ENCODE measurements at regions not wholly inside any gene's neighbourhood (a gene's known extent, or its start where the extent isn't known, plus 50 kb on each side); places are given as distances from the start of the nearest gene placed in this dataset.

DNA sequence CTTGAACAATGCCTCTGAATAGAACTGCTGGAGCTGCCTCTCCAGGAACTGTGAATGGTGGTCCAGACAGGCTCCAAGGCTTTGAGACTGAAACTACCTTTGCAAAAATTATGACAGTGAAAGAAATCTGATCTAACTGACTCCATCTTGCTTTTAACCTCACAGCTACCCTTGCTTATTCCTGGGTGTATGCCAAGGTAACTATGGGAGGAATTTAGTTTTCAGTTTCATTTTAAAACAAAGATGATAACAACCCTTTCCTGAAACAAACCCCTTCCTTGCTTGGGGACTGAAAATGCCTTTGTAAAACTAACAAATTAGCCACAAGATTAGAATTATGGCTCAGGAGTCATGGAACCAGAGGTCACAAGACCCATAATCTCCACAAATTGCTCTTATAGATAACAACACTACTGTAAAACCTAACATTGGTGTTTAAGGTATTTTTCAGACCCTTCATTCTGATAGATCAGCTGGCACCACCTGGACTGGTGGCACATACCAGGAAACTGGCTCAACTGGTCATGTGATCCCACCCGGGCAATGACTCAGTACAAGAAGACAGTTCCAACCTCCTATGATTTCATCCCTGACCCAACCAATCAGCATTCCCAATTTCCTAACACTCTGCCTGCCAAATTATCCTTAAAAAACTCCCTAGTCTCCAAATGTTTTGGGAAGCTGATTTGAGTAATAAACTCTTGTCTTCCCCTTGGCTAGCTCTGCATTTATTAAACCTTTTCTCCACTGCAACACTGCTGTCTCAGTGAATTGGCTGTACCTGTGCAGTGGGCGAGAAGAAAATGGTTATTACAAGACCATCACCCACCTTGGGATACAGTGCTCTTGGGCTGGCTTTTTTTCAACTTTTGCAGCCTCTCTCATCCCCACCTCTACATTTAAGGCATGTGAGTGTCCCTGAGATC lies 608.1 kb downstream of the TYW1 start:
- H2BK15ac ChIP-seq (ENCODE audit: low read depth, low read length): no peak overlapping the region
- H3K79me1 ChIP-seq (ENCODE audit: low read depth in 1 of 2, low read length in 2 of 2): no peaks in the 10 kb centered on the region
- ChIA-PET CTCF (no interaction called here), POLR2A (ENCODE audit: unreplicated experiment) (no interaction called here)
- intact Hi-C loops (cut with micrococcal nuclease) (no loop called here), dilution Hi-C loops (cut with HindIII; ENCODE audit: low sequenced_read_pairs, unreplicated experiment) (no loop called here), in situ Hi-C loops (cut with MboI; ENCODE audit: low sequenced_read_pairs) (no loop called here)
- no peak overlapping the region for H2AK9ac ChIP-seq (replicated peaks; ENCODE audit: low read depth, low read length, poor library complexity)
- no peak overlapping the region for H3K4ac ChIP-seq (ENCODE audit: low read depth, low read length)
- H4K91ac ChIP-seq (ENCODE audit: insufficient read depth, low read depth, low read length): no peak overlapping the region
- DNase-seq: no peak
- BruUV-seq (replicated peaks): no TSS peak
- H2BK20ac ChIP-seq (ENCODE audit: low read depth, low read length): no peak overlapping the region
- no peak overlapping the region for H2AFZ ChIP-seq (replicated peaks; ENCODE audit: low read length, poor library complexity)
- no peak overlapping the region for H3K14ac ChIP-seq (replicated peaks; ENCODE audit: low read depth, low read length)
- no peak overlapping the region for H3K56ac ChIP-seq (ENCODE audit: extremely low read depth, insufficient read depth, low read length)
- H2AK5ac ChIP-seq (ENCODE audit: low read depth, low read length): no peak overlapping the region
- no peaks in the 10 kb centered on the region for H3K36me3 ChIP-seq (ENCODE audit: control insufficient read depth, insufficient read depth, low read length)
- no peak overlapping the region for H4K5ac ChIP-seq (ENCODE audit: low read depth, low read length)
- no peak for ATAC-seq (ENCODE audit: low read depth)
- no peak overlapping the region for H3K23ac ChIP-seq (ENCODE audit: low read depth, low read length)
- no peaks in the 10 kb centered on the region for H3K27me3 ChIP-seq (ENCODE audit: control insufficient read depth, insufficient read depth, low read length)
- H3K9me1 ChIP-seq (ENCODE audit: insufficient read depth, low read length): no peaks in the 10 kb centered on the region
- H3K9me3 ChIP-seq (ENCODE audit: control insufficient read depth, insufficient read depth, low read length): peaks cover 10% of the 10 kb centered on the region
- H3K4me3 ChIP-seq (ENCODE audit: insufficient read depth, low read depth, low read length): no peak overlapping the region
- H4K8ac ChIP-seq (ENCODE audit: low read depth in 2 of 2, low read length in 2 of 2): no peak overlapping the region
- no peak overlapping the region for H2BK120ac ChIP-seq (ENCODE audit: low read depth, low read length)
- no peaks in the 10 kb centered on the region for H4K20me1 ChIP-seq (ENCODE audit: insufficient read depth, low read length)
- no peak overlapping the region for H3K27ac ChIP-seq (ENCODE audit: insufficient read depth, low read length)
- no peak overlapping the region for H2BK5ac ChIP-seq (ENCODE audit: low read depth, low read length, poor library complexity, severe bottlenecking)
- H3K4me1 ChIP-seq (ENCODE audit: control insufficient read depth, insufficient read depth, low read length): no peaks in the 10 kb centered on the region
- no peak for TF ChIP-seq NFE2L2 (IDR thresholded peaks at IDR 0.05; ENCODE audit: low read depth, low read length)
- no peak for TF ChIP-seq RFX5 (IDR thresholded peaks at IDR 0.05; ENCODE audit: low read depth, low read length)
- no peak for TF ChIP-seq MAFK (IDR thresholded peaks at IDR 0.05; ENCODE audit: low read depth, low read length)
- TF ChIP-seq POLR2A (IDR thresholded peaks at IDR 0.05; ENCODE audit: low read depth, low read length): no peak
- TF ChIP-seq BHLHE40 (IDR thresholded peaks at IDR 0.05; ENCODE audit: low read depth, low read length): no peak
- TF ChIP-seq MXI1 (IDR thresholded peaks at IDR 0.05; ENCODE audit: borderline replicate concordance, low read depth, low read length): no peak
- H3K4me2 ChIP-seq (ENCODE audit: low read depth, low read length): no peak overlapping the region
- no CpG with 5 or more reads among the region's 2 CpGs for WGBS, 2 experiments (ENCODE audit: extremely low coverage in 2 of 2, insufficient read length in 1 of 2)
- no peak overlapping the region for H3K9ac ChIP-seq (ENCODE audit: low read depth, low read length)
- H3K18ac ChIP-seq (ENCODE audit: low read depth, low read length): no peak overlapping the region

All from IMR-90 (cell line).